Spleen (tissue), 11 donors: ENCODE measurements at regions not wholly inside any gene's neighbourhood (a gene's known extent, or its start where the extent isn't known, plus 50 kb on each side); places are given as distances from the start of the nearest gene placed in this dataset.

Experiments used
- DNase-seq: peaks from one replicate; pipeline ENCODE4 v3.0.0-alpha.2; 2020
- H3K27ac ChIP-seq, 8 donors: fragments of 200-600 bp; sonication (generic) in 7 of 8; 1 replicate in 4 of 8; 2 replicates in 4 of 8; pipeline versions ENCODE4 v1.5.0 to v1.8.0; 2016 to 2021; ENCODE audit warnings: inconsistent platforms in 4 of 8, mild to moderate bottlenecking in 4 of 8, moderate library complexity in 1 of 8
- H3K27me3 ChIP-seq, 7 donors: fragments of 200-600 bp; sonication (generic) in 6 of 7; replicated peaks in 1 of 7; 1 replicate in 4 of 7; 2 replicates in 3 of 7; pipeline versions ENCODE4 v1.5.0 to v1.8.0; 2016 to 2021; ENCODE audit warnings: inconsistent platforms in 3 of 7, mild to moderate bottlenecking in 1 of 7
- H3K36me3 ChIP-seq, 6 donors: fragments of 200-600 bp; sonication (generic) in 5 of 6; 1 replicate in 4 of 6; 2 replicates in 2 of 6; pipeline versions ENCODE4 v1.5.0 to v1.8.0; 2016 to 2021; ENCODE audit warnings: inconsistent platforms in 2 of 6
- H3K4me1 ChIP-seq, 6 donors: fragments of 200-600 bp; sonication (generic) in 5 of 6; 1 replicate in 3 of 6; 2 replicates in 3 of 6; pipeline versions ENCODE4 v1.5.0 to v1.8.0; 2016 to 2021; ENCODE audit warnings: inconsistent platforms in 3 of 6
- H3K4me3 ChIP-seq, 8 donors: fragments of 200-600 bp; sonication (generic) in 7 of 8; 1 replicate in 4 of 8; 2 replicates in 4 of 8; pipeline versions ENCODE4 v1.5.0 to v1.8.0; 2016 to 2021; ENCODE audit warnings: inconsistent platforms in 4 of 8, mild to moderate bottlenecking in 4 of 8, moderate library complexity in 2 of 8
- H3K9me3 ChIP-seq, 8 donors: fragments of 200-600 bp; sonication (generic) in 7 of 8; 1 replicate in 4 of 8; 2 replicates in 4 of 8; pipeline versions ENCODE4 v1.5.0 to v1.8.0; 2016 to 2021; ENCODE audit warnings: inconsistent platforms in 4 of 8
- CTCF ChIP-seq, 11 experiments: fragments of 200-600 bp in 7 of 11; fragments of 450-650 bp in 4 of 11; sonication (generic) in 4 of 11; IDR thresholded peaks in 8 of 11; conservative IDR thresholded peaks in 3 of 11; 1 replicate in 7 of 11; 2 replicates in 4 of 11; pipeline versions ENCODE4 v1.4.0 to v1.8.0; 2016 to 2021; ENCODE audit warnings: antibody characterized with exemption in 11 of 11, inconsistent platforms in 4 of 11, mild to moderate bottlenecking in 1 of 11
- POLR2A ChIP-seq, 3 donors: fragments of 450-650 bp; IDR thresholded peaks; one replicate each; pipeline ENCODE4 v1.5.1; 2017; ENCODE audit warnings: antibody characterized with exemption in 3 of 3, mild to moderate bottlenecking in 1 of 3
- POLR2AphosphoS5 ChIP-seq, 3 donors: sonication (generic); formaldehyde crosslinking; IDR thresholded peaks; one replicate each; pipeline ENCODE4 v1.5.1; 2017; ENCODE audit warnings: antibody characterized with exemption in 3 of 3
- WGBS, 5 donors: extraction: QIAGEN DNeasy Blood & Tissue Kit in 3 of 5; methylation state at CpG; one replicate each; pipeline versions ENCODE4 v1.1.5 to v1.1.7; 2013 to 2018; 5-methylcytosine and 5-hydroxymethylcytosine counted together
- intact Hi-C: fragments of 100-400 bp; cut with DNase I; formaldehyde crosslinking; loops from one replicate; pipeline ENCODE4 v1.15.0; 2023; ENCODE audit warnings: low total_unique reads
- donor health status: healthy with polysubstance abuse.
- donor health status: DM: no; HTN: no; CAD: no; lungs with moderate emphysema.
- donor health status: DM: no; HTN: no; CAD: no.
- donor health status: Bipolar disorder and iron deficiency.
- donor health status: healthy.
- donor health status: DM: no; HTN: no; CAD: no.
- donor health status: DM: yes; HTN: yes; CAD: no.

GRCh38 chr10:61832866-61833481 is 68.5 kb upstream of the ARID5B start:
- Histone ChIP-seq H3K36me3 (no peaks in the 10 kb centered on the region), H3K27me3 (no peaks in the 10 kb centered on the region), H3K27ac (no peak overlapping the region), H3K4me1 (peaks cover 0 to 14% (median 0%) of the 10 kb centered on the region in 6 donors), H3K4me3 (no peak overlapping the region), H3K9me3 (no peaks in the 10 kb centered on the region)
- no peak for DNase-seq
- intact Hi-C loops: no loop called here
- TF ChIP-seq POLR2A (IDR thresholded peaks at IDR 0.05): no peak
- TF ChIP-seq POLR2AphosphoS5 (IDR thresholded peaks at IDR 0.05): no peak
- TF ChIP-seq CTCF (IDR thresholded peaks at IDR 0.05 in 8 of 11, conservative IDR thresholded peaks at IDR 0.05 in 3 of 11): no peak
- whole genome bisulfite sequencing, 5 donors: 46 to 84% (median 63%) methylated on average over 3 of the region's 3 CpGs

GRCh38 chr10:61834519-61834918 is 67.0 kb upstream of the ARID5B start:
- DNase-seq: no peak
- 96 to 100% (median 100%) methylated on average over 1 of the region's 1 CpG for WGBS, 5 donors
- H3K27me3 ChIP-seq: no peaks in the 10 kb centered on the region
- no peaks in the 10 kb centered on the region for H3K9me3 ChIP-seq
- H3K27ac ChIP-seq: peak overlapping the region in 2 of 8 donors; percentile 22 to 39
- H3K4me3 ChIP-seq: no peak overlapping the region
- H3K4me1 ChIP-seq: peaks cover 0 to 14% (median 0%) of the 10 kb centered on the region in 6 donors
- TF ChIP-seq CTCF (IDR thresholded peaks at IDR 0.05 in 8 of 11, conservative IDR thresholded peaks at IDR 0.05 in 3 of 11): no peak
- no peak for TF ChIP-seq POLR2AphosphoS5 (IDR thresholded peaks at IDR 0.05)
- TF ChIP-seq POLR2A (IDR thresholded peaks at IDR 0.05): no peak
- H3K36me3 ChIP-seq: no peaks in the 10 kb centered on the region
- intact Hi-C loops: no loop called here

GRCh38 chr10:61835069-61835945 is 66.2 kb upstream of the ARID5B start:
- Histone ChIP-seq H3K27me3 (no peaks in the 10 kb centered on the region), H3K36me3 (no peaks in the 10 kb centered on the region), H3K27ac (peak overlapping the region in 7 of 8 donors; percentile 22 to 47 (median 33)), H3K9me3 (no peaks in the 10 kb centered on the region), H3K4me3 (no peak overlapping the region), H3K4me1 (peaks cover 0 to 14% (median 0%) of the 10 kb centered on the region in 6 donors)
- DNase-seq: no peak
- TF ChIP-seq CTCF (IDR thresholded peaks at IDR 0.05 in 8 of 11, conservative IDR thresholded peaks at IDR 0.05 in 3 of 11) (peak in 5 of 11 experiments; percentile 16 to 31 (median 21)), POLR2A (IDR thresholded peaks at IDR 0.05) (no peak)
- intact Hi-C loops: no loop called here
- WGBS, 5 donors: 47 to 59% (median 53%) methylated on average over 8 of the region's 8 CpGs
